ENCODE measurements at regions not wholly inside any gene's neighbourhood (a gene's known extent, or its start where the extent isn't known, plus 50 kb on each side); places are given as distances from the start of the nearest gene placed in this dataset.

DNA sequence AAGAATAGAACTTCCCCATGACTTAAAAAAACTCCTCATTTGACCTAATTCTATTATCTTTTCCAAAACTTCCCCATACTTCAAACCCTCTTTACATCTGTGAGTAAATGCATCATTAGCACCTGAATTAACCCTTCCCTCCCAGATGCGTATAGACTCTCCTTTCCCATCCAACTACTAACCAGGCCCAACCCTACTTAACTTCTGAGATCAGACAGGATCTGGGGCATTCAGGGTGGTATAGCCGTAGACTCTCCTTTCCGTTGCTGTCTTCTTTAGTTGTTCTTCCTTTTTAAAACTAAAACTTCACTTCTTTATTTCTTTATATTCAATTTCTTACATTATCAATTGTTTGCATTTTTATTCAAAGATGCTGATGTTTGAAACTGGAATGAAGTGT is 165.2 kb downstream of the SLCO4C1 start:
- Histone ChIP-seq H3K36me3 (replicated peaks in 1 of 2; ENCODE audit: control insufficient read depth in 1 of 2, insufficient read depth in 2 of 2, low read length in 1 of 2) (no peaks in the 10 kb centered on the region), H3K4me2 (no peak overlapping the region), H3F3A (replicated peaks; ENCODE audit: insufficient read depth) (no peaks in the 10 kb centered on the region), H2AFZ (ENCODE audit: low read depth) (no peak overlapping the region), H4K20me1 (ENCODE audit: insufficient read depth) (no peaks in the 10 kb centered on the region), H3K9me3 (no peaks in the 10 kb centered on the region), H3K9ac (no peak overlapping the region), H3K4me3 (ENCODE audit: low read depth in 2 of 2, low read length in 1 of 2) (no peak overlapping the region), H3K4me1 (ENCODE audit: control insufficient read depth in 1 of 2, insufficient read depth in 2 of 2, low read depth in 1 of 2, low read length in 1 of 2) (no peaks in the 10 kb centered on the region), H3K27me3 (ENCODE audit: insufficient read depth) (no peaks in the 10 kb centered on the region), H3K27ac (ENCODE audit: low read depth in 2 of 2, low read length in 1 of 2) (no peak overlapping the region), H3K79me2 (ENCODE audit: insufficient read depth) (no peaks in the 10 kb centered on the region), H3K9me2 (no peaks in the 10 kb centered on the region)
- no peak for TF ChIP-seq RXRA (IDR thresholded peaks at IDR 0.05; ENCODE audit: borderline replicate concordance, low read depth)
- TF ChIP-seq MXI1 (IDR thresholded peaks at IDR 0.05; ENCODE audit: low read depth, low read length) = no peak
- TF ChIP-seq TEAD4 (IDR thresholded peaks at IDR 0.05; ENCODE audit: borderline replicate concordance, insufficient read depth) = no peak
- no peak for TF ChIP-seq REST (IDR thresholded peaks at IDR 0.05; ENCODE audit: low read depth, low read length)
- CTCF ChIA-PET = no interaction called here
- POLR2A ChIA-PET = no interaction called here
- no peak for DNase-seq
- WGBS (ENCODE audit: low lambda C conversion rate) = 54% methylated on average over 3 of the region's 3 CpGs

DNA sequence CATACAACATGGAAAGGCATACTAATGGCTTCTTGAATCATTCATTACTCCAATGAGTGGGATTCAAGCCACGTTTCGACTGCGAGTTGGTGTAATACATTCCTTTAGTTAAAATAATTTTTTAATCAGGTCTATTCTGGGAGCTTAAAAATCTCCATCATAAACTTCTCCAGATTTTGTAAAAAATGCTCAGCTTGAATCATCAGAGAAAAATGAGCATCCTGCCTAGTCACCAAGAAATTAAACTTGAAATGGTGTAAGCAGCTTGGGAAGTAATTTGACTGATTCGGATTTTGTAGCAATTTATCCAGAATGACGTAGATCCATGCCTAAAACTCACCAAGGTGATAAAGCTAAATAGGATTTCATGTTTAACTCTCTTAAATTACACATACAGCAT is 165.7 kb downstream of the SLCO4C1 start:
- H3F3A ChIP-seq (replicated peaks; ENCODE audit: insufficient read depth) = no peaks in the 10 kb centered on the region
- H3K9me2 ChIP-seq = no peaks in the 10 kb centered on the region
- H2AFZ ChIP-seq (ENCODE audit: low read depth) = no peak overlapping the region
- H3K4me2 ChIP-seq = no peak overlapping the region
- no peaks in the 10 kb centered on the region for H3K36me3 ChIP-seq (replicated peaks in 1 of 2; ENCODE audit: control insufficient read depth in 1 of 2, insufficient read depth in 2 of 2, low read length in 1 of 2)
- H3K79me2 ChIP-seq (ENCODE audit: insufficient read depth) = no peaks in the 10 kb centered on the region
- WGBS (ENCODE audit: low lambda C conversion rate) = 43% methylated on average over 5 of the region's 5 CpGs
- no peaks in the 10 kb centered on the region for H4K20me1 ChIP-seq (ENCODE audit: insufficient read depth)
- DNase-seq = no peak
- H3K27me3 ChIP-seq (ENCODE audit: insufficient read depth) = no peaks in the 10 kb centered on the region
- H3K4me1 ChIP-seq (ENCODE audit: control insufficient read depth in 1 of 2, insufficient read depth in 2 of 2, low read depth in 1 of 2, low read length in 1 of 2) = no peaks in the 10 kb centered on the region
- ChIA-PET POLR2A (no interaction called here), CTCF (no interaction called here)
- no peak overlapping the region for H3K4me3 ChIP-seq (ENCODE audit: low read depth in 2 of 2, low read length in 1 of 2)
- no peak overlapping the region for H3K9ac ChIP-seq
- no peak overlapping the region for H3K27ac ChIP-seq (ENCODE audit: low read depth in 2 of 2, low read length in 1 of 2)
- no peaks in the 10 kb centered on the region for H3K9me3 ChIP-seq
- no peak for TF ChIP-seq RAD21 (IDR thresholded peaks at IDR 0.05; ENCODE audit: low read length)
- TF ChIP-seq EP300 (IDR thresholded peaks at IDR 0.05; ENCODE audit: borderline replicate concordance in 1 of 2, low read depth in 1 of 2, low read length in 1 of 2) = no peak
- no peak for TF ChIP-seq SIN3A (IDR thresholded peaks at IDR 0.05; ENCODE audit: borderline replicate concordance, low read depth, low read length)
- TF ChIP-seq RXRA (IDR thresholded peaks at IDR 0.05; ENCODE audit: borderline replicate concordance, low read depth) = no peak
- TF ChIP-seq GATA2 (CRISPR knock-in tag; IDR thresholded peaks at IDR 0.05) = no peak
- TF ChIP-seq POLR2AphosphoS5 (IDR thresholded peaks at IDR 0.05; ENCODE audit: low read depth, low read length) = no peak
- TF ChIP-seq GABPA (IDR thresholded peaks at IDR 0.05; ENCODE audit: low read depth) = no peak
- TF ChIP-seq REST (IDR thresholded peaks at IDR 0.05; ENCODE audit: low read depth, low read length) = no peak

Data from SK-N-SH (cell line).